GM18519 (cell line): ENCODE measurements at regions not wholly inside any gene's neighbourhood (a gene's known extent, or its start where the extent isn't known, plus 50 kb on each side); places are given as distances from the start of the nearest gene placed in this dataset.

Experiments used
- ATAC-seq: cut with Tn5 transposase; IDR thresholded peaks from one replicate; pipeline ENCODE4 v1.9.1; 2021; ENCODE audit warnings: mild to moderate bottlenecking, moderate library complexity; ENCODE audit not compliant: unreplicated experiment, low FRiP score

- no peak for ATAC-seq
These were observed 140.8 kb upstream of the PTPN1 start for GRCh38 chr20:50369225-50370035.

- ATAC-seq, result no peak
These were observed 140.1 kb upstream of the PTPN1 start for GRCh38 chr20:50370036-50370566.

GRCh38 chr20:50371878-50372769 is 138.1 kb upstream of the PTPN1 start:
- no peak for ATAC-seq

GRCh38 chr20:50372770-50373088 is 137.5 kb upstream of the PTPN1 start:
- ATAC-seq, result no peak

- no peak for ATAC-seq
These were observed 136.4 kb upstream of the PTPN1 start for GRCh38 chr20:50373674-50374286.

- ATAC-seq, result no peak
These were observed 135.6 kb upstream of the PTPN1 start for GRCh38 chr20:50374541-50375078.

GRCh38 chr20:50376179-50376887 is 133.8 kb upstream of the PTPN1 start:
- no peak for ATAC-seq

- no peak for ATAC-seq
These were observed 133.2 kb upstream of the PTPN1 start for GRCh38 chr20:50376888-50377459.

- ATAC-seq, result no peak
These were observed 131.8 kb upstream of the PTPN1 start for GRCh38 chr20:50378170-50379000.

GRCh38 chr20:50379049-50379990 is 130.9 kb upstream of the PTPN1 start:
- no peak for ATAC-seq

GRCh38 chr20:50379991-50380696 is 130.0 kb upstream of the PTPN1 start:
- no peak for ATAC-seq

GRCh38 chr20:50380697-50381040 is 129.5 kb upstream of the PTPN1 start:
- ATAC-seq, result no peak

- ATAC-seq, result no peak
These were observed 129.0 kb upstream of the PTPN1 start for GRCh38 chr20:50381075-50381732.

GRCh38 chr20:50381771-50382593 is 128.2 kb upstream of the PTPN1 start:
- ATAC-seq, result no peak

GRCh38 chr20:50385733-50386640 is 124.2 kb upstream of the PTPN1 start:
- no peak for ATAC-seq
